GF-D8 (cell line): ENCODE measurements at regions not wholly inside any gene's neighbourhood (a gene's known extent, or its start where the extent isn't known, plus 50 kb on each side); places are given as distances from the start of the nearest gene placed in this dataset.
"Not testable (repeated sequence)": the region's sequence is repeated elsewhere in the genome, so short reads cannot be mapped to it uniquely, and the experiment has no call there.

ENCODE experiments used
- DNase-seq: peaks from one replicate; lab custom pipeline; 2025; lab: John Stamatoyannopoulos, UW

- DNase-seq: no peak
Observed at GRCh38 chrX:1012678-1013300, 199.7 kb downstream of the CRLF2 start.

- DNase-seq: no peak
Observed at GRCh38 chrX:1011691-1012283, 200.7 kb downstream of the CRLF2 start.

- no peak for DNase-seq
Observed at GRCh38 chrX:1009771-1010170, 202.7 kb downstream of the CRLF2 start.

GRCh38 chrX:1006156-1006730, 206.2 kb downstream of the CRLF2 start:
- no peak for DNase-seq

GRCh38 chrX:1002611-1003010, 209.8 kb downstream of the CRLF2 start:
- no peak for DNase-seq

- no peak for DNase-seq
Observed at GRCh38 chrX:997631-998137, 214.8 kb downstream of the CRLF2 start.

GRCh38 chrX:994780-995179, 217.7 kb downstream of the CRLF2 start:
- DNase-seq: no peak

GRCh38 chrX:989959-990510, 222.4 kb downstream of the CRLF2 start:
- DNase-seq: no peak

GRCh38 chrX:988530-988929, 223.9 kb downstream of the CRLF2 start:
- not testable (repeated sequence) for DNase-seq

GRCh38 chrX:981791-982626, 230.4 kb downstream of the CRLF2 start:
- no peak for DNase-seq

- DNase-seq: no peak
Observed at GRCh38 chrX:980587-981235, 231.7 kb downstream of the CRLF2 start.

GRCh38 chrX:979127-979526, 233.3 kb downstream of the CRLF2 start:
- DNase-seq: not testable (repeated sequence)

GRCh38 chrX:973010-973632, 239.3 kb downstream of the CRLF2 start:
- DNase-seq: no peak

GRCh38 chrX:968148-968965, 244.1 kb downstream of the CRLF2 start:
- DNase-seq: no peak

- DNase-seq: no peak
Observed at GRCh38 chrX:966396-967070, 245.9 kb downstream of the CRLF2 start.

GRCh38 chrX:964831-965416, 247.5 kb downstream of the CRLF2 start:
- no peak for DNase-seq

- no peak for DNase-seq
Observed at GRCh38 chrX:960821-961220, 251.6 kb downstream of the CRLF2 start.

GRCh38 chrX:959595-959994, 252.9 kb downstream of the CRLF2 start:
- no peak for DNase-seq

- DNase-seq: not testable (repeated sequence)
Observed at GRCh38 chrX:955168-955781, 257.2 kb downstream of the CRLF2 start.
